ENCODE measurements at regions not wholly inside any gene's neighbourhood (a gene's known extent, or its start where the extent isn't known, plus 50 kb on each side); places are given as distances from the start of the nearest gene placed in this dataset.

GRCh38 chr20:3342766-3343165 is 64.7 kb downstream of the DNAAF9 start:
- TF ChIP-seq, protein P1, sequence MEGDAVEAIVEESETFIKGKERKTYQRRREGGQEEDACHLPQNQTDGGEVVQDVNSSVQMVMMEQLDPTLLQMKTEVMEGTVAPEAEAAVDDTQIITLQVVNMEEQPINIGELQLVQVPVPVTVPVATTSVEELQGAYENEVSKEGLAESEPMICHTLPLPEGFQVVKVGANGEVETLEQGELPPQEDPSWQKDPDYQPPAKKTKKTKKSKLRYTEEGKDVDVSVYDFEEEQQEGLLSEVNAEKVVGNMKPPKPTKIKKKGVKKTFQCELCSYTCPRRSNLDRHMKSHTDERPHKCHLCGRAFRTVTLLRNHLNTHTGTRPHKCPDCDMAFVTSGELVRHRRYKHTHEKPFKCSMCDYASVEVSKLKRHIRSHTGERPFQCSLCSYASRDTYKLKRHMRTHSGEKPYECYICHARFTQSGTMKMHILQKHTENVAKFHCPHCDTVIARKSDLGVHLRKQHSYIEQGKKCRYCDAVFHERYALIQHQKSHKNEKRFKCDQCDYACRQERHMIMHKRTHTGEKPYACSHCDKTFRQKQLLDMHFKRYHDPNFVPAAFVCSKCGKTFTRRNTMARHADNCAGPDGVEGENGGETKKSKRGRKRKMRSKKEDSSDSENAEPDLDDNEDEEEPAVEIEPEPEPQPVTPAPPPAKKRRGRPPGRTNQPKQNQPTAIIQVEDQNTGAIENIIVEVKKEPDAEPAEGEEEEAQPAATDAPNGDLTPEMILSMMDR (IDR thresholded peaks at IDR 0.05): no peak
- TF ChIP-seq, protein P2, sequence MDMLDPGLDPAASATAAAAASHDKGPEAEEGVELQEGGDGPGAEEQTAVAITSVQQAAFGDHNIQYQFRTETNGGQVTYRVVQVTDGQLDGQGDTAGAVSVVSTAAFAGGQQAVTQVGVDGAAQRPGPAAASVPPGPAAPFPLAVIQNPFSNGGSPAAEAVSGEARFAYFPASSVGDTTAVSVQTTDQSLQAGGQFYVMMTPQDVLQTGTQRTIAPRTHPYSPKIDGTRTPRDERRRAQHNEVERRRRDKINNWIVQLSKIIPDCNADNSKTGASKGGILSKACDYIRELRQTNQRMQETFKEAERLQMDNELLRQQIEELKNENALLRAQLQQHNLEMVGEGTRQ (IDR thresholded peaks at IDR 0.05): no peak
- TF ChIP-seq RAD21 (conservative IDR thresholded peaks at IDR 0.05 in 1 of 2, IDR thresholded peaks at IDR 0.05 in 1 of 2) (no peak), CHD4 (IDR thresholded peaks at IDR 0.05; ENCODE audit: borderline replicate concordance) (no peak)

All from A549 (cell line).